Liver (tissue), 3 donors: ENCODE measurements at regions not wholly inside any gene's neighbourhood (a gene's known extent, or its start where the extent isn't known, plus 50 kb on each side); places are given as distances from the start of the nearest gene placed in this dataset.

Source experiments
- GABPA ChIP-seq, 2 donors: IDR thresholded peaks in 1 of 2; conservative IDR thresholded peaks in 1 of 2; 2 replicates each; pipeline ENCODE4 v1.6.1; 2016; ENCODE audit warnings: antibody characterized with exemption in 2 of 2, mild to moderate bottlenecking in 1 of 2, moderate library complexity in 1 of 2
- RAD21 ChIP-seq, 2 donors: IDR thresholded peaks; 2 replicates each; pipeline ENCODE4 v1.6.1; 2016; ENCODE audit warnings: antibody characterized with exemption in 2 of 2, mild to moderate bottlenecking in 2 of 2
- SP1 ChIP-seq: IDR thresholded peaks from 2 replicates; pipeline ENCODE4 v1.6.1; 2018; ENCODE audit warnings: antibody characterized with exemption, mild to moderate bottlenecking
- TAF1 ChIP-seq: conservative IDR thresholded peaks from 2 replicates; pipeline ENCODE4 v1.6.1; 2016; ENCODE audit warnings: antibody characterized with exemption, mild to moderate bottlenecking
- TF ChIP-seq, protein P1 (sequence below): fragments of 150-350 bp; IDR thresholded peaks from 2 replicates; pipeline ENCODE4 v1.5.1; 2017; ENCODE audit warnings: improper control_type of control experiment, low read depth, low read length; ENCODE audit not compliant: missing input control
- TF ChIP-seq, protein P2 (sequence below): IDR thresholded peaks from 2 replicates; pipeline ENCODE4 v1.6.1; 2016; ENCODE audit warnings: antibody characterized with exemption
- TF ChIP-seq, protein P3 (sequence below): IDR thresholded peaks from 2 replicates; pipeline ENCODE4 v1.6.1; 2016; ENCODE audit warnings: antibody characterized with exemption, mild to moderate bottlenecking
- donor health status: healthy.
- donor health status: healthy.

DNA sequence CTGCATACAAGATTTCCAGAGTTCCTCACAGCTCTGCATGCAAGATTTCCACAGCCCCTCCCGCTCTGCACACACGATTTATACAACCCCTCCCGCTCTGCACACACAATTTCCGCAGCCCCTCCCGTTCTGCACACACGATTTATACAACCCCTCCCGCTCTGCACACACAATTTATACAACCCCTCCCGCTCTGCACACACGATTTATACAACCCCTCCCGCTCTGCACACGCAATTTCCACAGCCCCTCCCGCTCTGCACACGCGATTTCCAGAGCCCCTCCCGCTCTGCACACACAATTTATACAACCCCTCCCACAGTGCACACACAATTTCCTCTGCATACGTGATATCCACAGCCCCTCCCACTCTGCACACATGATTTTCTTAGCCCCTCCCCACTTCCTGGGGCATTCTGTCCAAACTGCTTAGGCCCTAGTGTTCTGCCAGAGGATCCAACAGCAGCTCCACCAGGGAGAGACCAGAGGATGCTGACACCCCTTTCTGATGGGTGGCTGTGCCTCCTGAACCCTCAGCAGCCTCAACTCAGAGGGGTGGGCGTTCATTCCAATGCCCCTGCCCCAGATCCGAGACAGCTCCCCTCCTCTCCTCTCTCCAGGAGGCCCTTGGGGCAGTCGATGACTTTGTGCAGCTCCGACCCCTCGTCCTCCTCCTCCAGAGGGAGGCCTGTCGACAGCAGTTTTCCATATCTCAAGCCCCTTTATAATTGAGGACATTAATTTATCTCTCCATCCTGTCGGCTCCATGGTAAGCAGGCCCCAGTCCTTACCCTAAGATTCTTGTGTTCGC is 671.7 kb downstream of the BRD1 start:
- TF ChIP-seq, protein P1, sequence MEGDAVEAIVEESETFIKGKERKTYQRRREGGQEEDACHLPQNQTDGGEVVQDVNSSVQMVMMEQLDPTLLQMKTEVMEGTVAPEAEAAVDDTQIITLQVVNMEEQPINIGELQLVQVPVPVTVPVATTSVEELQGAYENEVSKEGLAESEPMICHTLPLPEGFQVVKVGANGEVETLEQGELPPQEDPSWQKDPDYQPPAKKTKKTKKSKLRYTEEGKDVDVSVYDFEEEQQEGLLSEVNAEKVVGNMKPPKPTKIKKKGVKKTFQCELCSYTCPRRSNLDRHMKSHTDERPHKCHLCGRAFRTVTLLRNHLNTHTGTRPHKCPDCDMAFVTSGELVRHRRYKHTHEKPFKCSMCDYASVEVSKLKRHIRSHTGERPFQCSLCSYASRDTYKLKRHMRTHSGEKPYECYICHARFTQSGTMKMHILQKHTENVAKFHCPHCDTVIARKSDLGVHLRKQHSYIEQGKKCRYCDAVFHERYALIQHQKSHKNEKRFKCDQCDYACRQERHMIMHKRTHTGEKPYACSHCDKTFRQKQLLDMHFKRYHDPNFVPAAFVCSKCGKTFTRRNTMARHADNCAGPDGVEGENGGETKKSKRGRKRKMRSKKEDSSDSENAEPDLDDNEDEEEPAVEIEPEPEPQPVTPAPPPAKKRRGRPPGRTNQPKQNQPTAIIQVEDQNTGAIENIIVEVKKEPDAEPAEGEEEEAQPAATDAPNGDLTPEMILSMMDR, result no peak
- TF ChIP-seq, protein P2, sequence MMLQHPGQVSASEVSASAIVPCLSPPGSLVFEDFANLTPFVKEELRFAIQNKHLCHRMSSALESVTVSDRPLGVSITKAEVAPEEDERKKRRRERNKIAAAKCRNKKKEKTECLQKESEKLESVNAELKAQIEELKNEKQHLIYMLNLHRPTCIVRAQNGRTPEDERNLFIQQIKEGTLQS, result no peak
- TF ChIP-seq SP1, result no peak
- no peak for TF ChIP-seq GABPA (IDR thresholded peaks at IDR 0.05 in 1 of 2, conservative IDR thresholded peaks at IDR 0.05 in 1 of 2)
- TF ChIP-seq TAF1, result no peak
- TF ChIP-seq RAD21 (IDR thresholded peaks at IDR 0.05), result no peak
- TF ChIP-seq, protein P3, sequence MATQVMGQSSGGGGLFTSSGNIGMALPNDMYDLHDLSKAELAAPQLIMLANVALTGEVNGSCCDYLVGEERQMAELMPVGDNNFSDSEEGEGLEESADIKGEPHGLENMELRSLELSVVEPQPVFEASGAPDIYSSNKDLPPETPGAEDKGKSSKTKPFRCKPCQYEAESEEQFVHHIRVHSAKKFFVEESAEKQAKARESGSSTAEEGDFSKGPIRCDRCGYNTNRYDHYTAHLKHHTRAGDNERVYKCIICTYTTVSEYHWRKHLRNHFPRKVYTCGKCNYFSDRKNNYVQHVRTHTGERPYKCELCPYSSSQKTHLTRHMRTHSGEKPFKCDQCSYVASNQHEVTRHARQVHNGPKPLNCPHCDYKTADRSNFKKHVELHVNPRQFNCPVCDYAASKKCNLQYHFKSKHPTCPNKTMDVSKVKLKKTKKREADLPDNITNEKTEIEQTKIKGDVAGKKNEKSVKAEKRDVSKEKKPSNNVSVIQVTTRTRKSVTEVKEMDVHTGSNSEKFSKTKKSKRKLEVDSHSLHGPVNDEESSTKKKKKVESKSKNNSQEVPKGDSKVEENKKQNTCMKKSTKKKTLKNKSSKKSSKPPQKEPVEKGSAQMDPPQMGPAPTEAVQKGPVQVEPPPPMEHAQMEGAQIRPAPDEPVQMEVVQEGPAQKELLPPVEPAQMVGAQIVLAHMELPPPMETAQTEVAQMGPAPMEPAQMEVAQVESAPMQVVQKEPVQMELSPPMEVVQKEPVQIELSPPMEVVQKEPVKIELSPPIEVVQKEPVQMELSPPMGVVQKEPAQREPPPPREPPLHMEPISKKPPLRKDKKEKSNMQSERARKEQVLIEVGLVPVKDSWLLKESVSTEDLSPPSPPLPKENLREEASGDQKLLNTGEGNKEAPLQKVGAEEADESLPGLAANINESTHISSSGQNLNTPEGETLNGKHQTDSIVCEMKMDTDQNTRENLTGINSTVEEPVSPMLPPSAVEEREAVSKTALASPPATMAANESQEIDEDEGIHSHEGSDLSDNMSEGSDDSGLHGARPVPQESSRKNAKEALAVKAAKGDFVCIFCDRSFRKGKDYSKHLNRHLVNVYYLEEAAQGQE, result no peak
